ENCODE measurements at regions not wholly inside any gene's neighbourhood (a gene's known extent, or its start where the extent isn't known, plus 50 kb on each side); places are given as distances from the start of the nearest gene placed in this dataset.
"Not testable (repeated sequence)": the region's sequence is repeated elsewhere in the genome, so short reads cannot be mapped to it uniquely, and the experiment has no call there.

GRCh38 chr2:89766141-89766990 lies 1074.9 kb downstream of the RPIA start:
- not testable (repeated sequence) for TF ChIP-seq CTCF (IDR thresholded peaks at IDR 0.05; ENCODE audit: poor library complexity, severe bottlenecking); EZH2 (IDR thresholded peaks at IDR 0.05; ENCODE audit: borderline replicate concordance, insufficient read depth, low read length, poor library complexity, severe bottlenecking); REST (IDR thresholded peaks at IDR 0.05; ENCODE audit: borderline replicate concordance); SMC3 (conservative IDR thresholded peaks at IDR 0.05; ENCODE audit: poor library complexity); EP300 (conservative IDR thresholded peaks at IDR 0.05; ENCODE audit: poor library complexity, severe bottlenecking); TAF1 (IDR thresholded peaks at IDR 0.05; ENCODE audit: low read depth); RAD21 (conservative IDR thresholded peaks at IDR 0.05); POLR2AphosphoS5 (IDR thresholded peaks at IDR 0.05); MXI1 (conservative IDR thresholded peaks at IDR 0.05; ENCODE audit: poor library complexity, severe bottlenecking)
